GM21526 (cell line): ENCODE measurements at regions not wholly inside any gene's neighbourhood (a gene's known extent, or its start where the extent isn't known, plus 50 kb on each side); places are given as distances from the start of the nearest gene placed in this dataset.
"Not testable (repeated sequence)": the region's sequence is repeated elsewhere in the genome, so short reads cannot be mapped to it uniquely, and the experiment has no call there.

Experiments
- ATAC-seq: cut with Tn5 transposase; IDR thresholded peaks from one replicate; pipeline ENCODE4 v1.9.1; 2021; ENCODE audit warnings: moderate library complexity; ENCODE audit not compliant: unreplicated experiment, low FRiP score

GRCh38 chr7:65080799-65081668 lies 74.5 kb upstream of the ERV3-1 start:
- peak; percentile 100 for ATAC-seq

GRCh38 chr7:65074959-65075358 lies 68.5 kb upstream of the ERV3-1 start:
- not testable (repeated sequence) for ATAC-seq

DNA sequence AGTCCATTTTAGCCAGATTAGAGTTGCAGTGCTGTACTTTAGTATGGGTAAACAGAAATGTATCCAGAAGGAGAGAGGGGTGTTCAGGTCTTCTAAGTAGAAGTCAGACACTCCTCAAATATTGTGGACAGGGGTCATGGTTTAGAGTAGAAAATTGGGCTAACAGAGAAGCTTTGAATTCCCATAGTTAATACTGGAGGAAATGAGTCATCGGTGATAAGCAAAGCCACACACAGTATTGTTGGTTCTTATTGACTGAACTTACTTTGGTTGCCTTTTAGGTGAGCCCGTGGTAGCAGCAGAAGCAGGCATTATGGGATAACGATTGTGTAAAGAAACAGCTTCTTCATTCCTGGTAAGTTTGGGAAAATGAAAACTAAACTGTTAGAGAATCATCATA lies 66.7 kb upstream of the ERV3-1 start:
- not testable (repeated sequence) for ATAC-seq

GRCh38 chr7:65071854-65072431 lies 65.5 kb upstream of the ERV3-1 start:
- not testable (repeated sequence) for ATAC-seq

- not testable (repeated sequence) for ATAC-seq
Measured at GRCh38 chr7:65069476-65069875, 63.0 kb upstream of the ERV3-1 start.

DNA sequence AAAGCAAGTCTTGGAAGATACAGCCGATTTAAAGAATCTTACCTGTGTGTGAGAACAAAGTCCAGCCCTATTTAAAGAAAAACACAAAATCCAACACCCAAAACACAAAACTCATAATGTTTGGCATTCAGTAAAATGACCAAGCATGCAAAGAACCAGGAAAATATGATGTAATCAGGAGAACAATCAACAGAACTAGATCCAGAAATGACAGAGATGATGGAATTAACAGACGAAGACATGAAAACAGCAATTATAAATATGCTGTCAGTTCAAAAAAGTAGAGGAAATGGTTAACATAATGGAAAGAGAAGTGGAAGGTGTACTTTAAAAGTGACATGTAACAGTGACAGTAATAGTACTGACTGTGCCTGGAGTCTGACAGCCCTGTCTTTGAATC lies 56.1 kb upstream of the ERV3-1 start:
- ATAC-seq: not testable (repeated sequence)

DNA sequence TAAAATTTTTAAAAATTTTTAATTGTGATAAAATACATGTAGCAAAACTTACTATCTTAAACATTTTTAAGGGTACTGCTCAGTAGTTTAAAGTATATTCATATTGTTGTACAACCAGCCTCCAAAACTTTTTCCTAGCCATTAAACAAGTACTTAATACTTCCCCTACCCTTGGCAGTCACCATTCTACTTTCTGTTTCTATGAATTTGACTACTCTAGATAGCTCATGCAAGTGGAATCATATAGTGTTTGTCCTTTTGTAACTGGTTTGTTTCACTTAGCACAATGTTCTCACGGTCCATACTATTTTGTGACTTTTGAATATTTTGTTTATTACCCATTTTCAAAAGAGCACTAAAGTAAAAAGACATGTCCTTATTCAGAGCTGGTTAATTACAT lies 52.8 kb upstream of the ERV3-1 start:
- not testable (repeated sequence) for ATAC-seq
